ENCODE measurements at regions not wholly inside any gene's neighbourhood (a gene's known extent, or its start where the extent isn't known, plus 50 kb on each side); places are given as distances from the start of the nearest gene placed in this dataset.

DNA sequence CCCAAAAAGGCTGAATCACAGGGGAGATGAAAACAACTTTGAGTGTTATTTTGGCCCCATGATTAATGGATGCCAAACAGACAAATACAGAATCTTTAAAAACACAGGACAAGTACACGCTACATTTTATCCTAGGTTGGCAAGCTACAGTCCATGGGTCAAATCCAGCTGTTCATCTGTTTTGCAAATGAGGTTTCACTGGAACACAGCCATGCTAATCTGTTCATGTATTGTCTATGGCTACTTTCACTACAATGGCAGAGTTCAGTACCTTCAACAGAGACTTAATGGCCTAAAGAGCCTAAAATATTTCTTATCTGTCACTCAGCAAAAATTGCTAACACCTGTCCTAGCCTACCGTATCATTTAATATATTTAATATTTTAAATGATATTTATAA lies 1548.5 kb upstream of the IGFBP7 start:
- no peak for DNase-seq (ENCODE audit: low read depth)
- no peak overlapping the region for H3K4me3 ChIP-seq (ENCODE audit: low read depth, low read length)
- TF ChIP-seq, protein P1, sequence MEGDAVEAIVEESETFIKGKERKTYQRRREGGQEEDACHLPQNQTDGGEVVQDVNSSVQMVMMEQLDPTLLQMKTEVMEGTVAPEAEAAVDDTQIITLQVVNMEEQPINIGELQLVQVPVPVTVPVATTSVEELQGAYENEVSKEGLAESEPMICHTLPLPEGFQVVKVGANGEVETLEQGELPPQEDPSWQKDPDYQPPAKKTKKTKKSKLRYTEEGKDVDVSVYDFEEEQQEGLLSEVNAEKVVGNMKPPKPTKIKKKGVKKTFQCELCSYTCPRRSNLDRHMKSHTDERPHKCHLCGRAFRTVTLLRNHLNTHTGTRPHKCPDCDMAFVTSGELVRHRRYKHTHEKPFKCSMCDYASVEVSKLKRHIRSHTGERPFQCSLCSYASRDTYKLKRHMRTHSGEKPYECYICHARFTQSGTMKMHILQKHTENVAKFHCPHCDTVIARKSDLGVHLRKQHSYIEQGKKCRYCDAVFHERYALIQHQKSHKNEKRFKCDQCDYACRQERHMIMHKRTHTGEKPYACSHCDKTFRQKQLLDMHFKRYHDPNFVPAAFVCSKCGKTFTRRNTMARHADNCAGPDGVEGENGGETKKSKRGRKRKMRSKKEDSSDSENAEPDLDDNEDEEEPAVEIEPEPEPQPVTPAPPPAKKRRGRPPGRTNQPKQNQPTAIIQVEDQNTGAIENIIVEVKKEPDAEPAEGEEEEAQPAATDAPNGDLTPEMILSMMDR (IDR thresholded peaks at IDR 0.05; ENCODE audit: insufficient read depth, low read depth, low read length, missing control alignments): no peak

DNA sequence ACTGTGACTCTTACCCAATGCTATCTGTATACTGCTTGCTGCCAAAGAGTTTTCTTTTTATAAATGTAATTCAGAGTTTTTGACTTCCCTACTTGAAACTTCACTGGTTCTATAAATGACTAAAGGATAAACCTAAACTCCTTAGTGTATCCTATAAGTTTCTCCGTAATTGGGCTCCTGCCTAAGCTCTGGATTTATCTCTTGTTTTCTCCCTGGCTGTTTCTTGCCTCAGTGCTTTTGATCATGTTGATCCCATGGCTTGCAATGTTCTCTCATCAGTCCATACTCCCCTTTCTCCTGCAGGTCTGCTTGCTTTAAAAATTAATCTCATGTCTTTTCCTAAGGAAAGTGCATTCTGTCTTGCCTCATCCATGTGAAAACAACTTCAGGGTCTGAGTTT lies 1543.1 kb upstream of the IGFBP7 start:
- DNase-seq (ENCODE audit: low read depth): no peak
- no peak overlapping the region for H3K4me3 ChIP-seq (ENCODE audit: low read depth, low read length)
- TF ChIP-seq, protein P1 (IDR thresholded peaks at IDR 0.05; ENCODE audit: insufficient read depth, low read depth, low read length, missing control alignments): no peak

DNA sequence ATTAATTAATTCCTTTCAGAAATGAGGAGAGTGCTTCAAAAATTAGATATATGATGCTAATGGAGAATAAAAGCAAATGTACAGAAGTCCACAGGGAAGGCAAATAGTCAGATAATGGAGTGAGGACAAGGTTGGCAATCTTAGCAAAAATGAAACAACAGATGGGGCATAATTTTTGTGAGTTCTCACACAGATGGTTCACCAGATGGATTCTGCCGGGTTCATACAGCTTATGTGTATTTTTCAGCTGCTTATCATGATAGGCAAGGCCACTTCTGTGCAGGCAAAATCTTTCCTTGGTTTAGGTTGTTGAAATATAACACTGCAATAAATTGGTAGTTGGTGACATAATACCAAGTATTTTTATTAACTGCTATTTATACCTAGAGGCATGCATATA lies 1539.0 kb upstream of the IGFBP7 start:
- no peak overlapping the region for H3K4me3 ChIP-seq (ENCODE audit: low read depth, low read length)
- TF ChIP-seq, protein P1 (IDR thresholded peaks at IDR 0.05; ENCODE audit: insufficient read depth, low read depth, low read length, missing control alignments): no peak
- no peak for DNase-seq (ENCODE audit: low read depth)

DNA sequence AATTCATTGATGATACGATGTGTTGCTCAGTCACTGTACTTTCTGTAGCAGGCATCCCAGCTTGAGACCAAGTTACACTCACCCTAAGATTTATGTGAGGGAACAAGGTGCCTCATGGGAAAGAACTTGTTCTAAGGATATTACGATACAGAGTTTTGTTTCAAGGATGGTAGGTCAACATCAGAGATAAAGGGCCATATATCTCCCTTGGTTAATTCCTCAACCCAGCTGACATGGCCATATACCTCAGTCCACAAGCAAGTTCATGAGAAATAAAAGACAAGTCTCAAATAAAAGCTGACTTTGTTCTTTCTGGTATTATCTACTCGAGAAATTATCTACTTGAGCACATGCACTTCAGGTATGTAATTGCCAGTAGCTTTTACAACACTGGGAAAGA lies 1535.9 kb upstream of the IGFBP7 start:
- DNase-seq (ENCODE audit: low read depth): no peak
- H3K4me3 ChIP-seq (ENCODE audit: low read depth, low read length): no peak overlapping the region
- TF ChIP-seq, protein P1 (IDR thresholded peaks at IDR 0.05; ENCODE audit: insufficient read depth, low read depth, low read length, missing control alignments): no peak

DNA sequence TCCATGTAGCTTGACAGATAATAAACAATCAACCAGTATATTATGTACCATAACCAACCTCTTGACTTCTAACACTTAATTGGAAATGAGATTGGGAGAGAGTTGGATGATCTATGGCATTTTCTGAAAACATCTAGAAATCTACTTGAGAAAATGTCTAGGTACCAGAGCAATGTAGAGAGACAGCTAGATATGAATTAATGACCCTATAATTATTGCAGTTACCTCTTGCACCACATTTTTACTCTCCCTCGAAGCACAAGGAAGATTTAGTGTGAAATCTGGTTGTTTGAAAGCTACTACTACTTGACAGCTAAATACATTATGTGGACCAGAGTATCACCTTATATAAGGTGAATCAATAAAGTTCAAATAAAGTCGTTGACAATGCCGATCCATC lies 1534.4 kb upstream of the IGFBP7 start:
- TF ChIP-seq, protein P1 (IDR thresholded peaks at IDR 0.05; ENCODE audit: insufficient read depth, low read depth, low read length, missing control alignments): no peak
- DNase-seq (ENCODE audit: low read depth): no peak
- H3K4me3 ChIP-seq (ENCODE audit: low read depth, low read length): no peak overlapping the region

DNA sequence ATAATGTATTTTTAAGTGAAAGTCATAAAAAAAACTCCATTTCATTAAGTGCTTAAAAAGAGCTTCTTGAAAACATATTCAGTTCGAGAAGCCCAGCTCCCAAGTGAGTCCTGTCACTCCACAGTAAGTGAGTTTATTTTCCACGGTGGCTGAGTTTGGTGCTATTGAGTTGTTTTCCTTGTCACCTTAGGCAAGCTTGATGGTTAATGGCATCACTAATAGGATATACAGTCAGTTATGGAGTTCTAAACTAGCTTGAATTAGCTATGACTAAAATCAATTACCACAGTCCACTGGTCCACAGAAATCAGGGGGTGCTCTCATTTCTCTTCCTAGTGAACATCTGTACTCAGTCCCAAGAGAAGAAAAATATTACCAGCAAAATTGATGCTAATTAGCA lies 1526.2 kb upstream of the IGFBP7 start:
- no peak overlapping the region for H3K4me3 ChIP-seq (ENCODE audit: low read depth, low read length)
- DNase-seq (ENCODE audit: low read depth): no peak
- TF ChIP-seq, protein P1 (IDR thresholded peaks at IDR 0.05; ENCODE audit: insufficient read depth, low read depth, low read length, missing control alignments): no peak

DNA sequence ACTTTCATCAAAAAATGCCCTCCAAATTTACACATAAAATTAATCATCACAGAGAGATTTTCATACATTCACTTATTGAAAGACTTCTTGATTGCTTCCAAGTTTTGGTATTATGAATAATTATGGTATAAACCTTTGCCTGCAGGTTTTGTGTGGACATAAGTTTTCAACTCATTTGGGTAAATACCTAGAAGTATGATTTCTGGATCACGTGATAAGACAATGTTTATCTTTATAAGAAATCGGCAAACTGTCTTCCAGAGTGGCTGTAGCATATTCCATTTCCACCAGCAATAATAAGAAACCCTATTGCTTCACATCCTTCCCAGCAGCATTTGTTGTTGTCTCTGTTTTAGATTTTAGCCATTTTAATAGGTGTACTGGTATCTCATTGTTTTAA lies 1507.0 kb upstream of the IGFBP7 start:
- TF ChIP-seq, protein P1 (IDR thresholded peaks at IDR 0.05; ENCODE audit: insufficient read depth, low read depth, low read length, missing control alignments): no peak
- H3K4me3 ChIP-seq (ENCODE audit: low read depth, low read length): no peak overlapping the region
- DNase-seq (ENCODE audit: low read depth): no peak

All from GM12865 (cell line).